GM18909 (cell line): ENCODE measurements at regions not wholly inside any gene's neighbourhood (a gene's known extent, or its start where the extent isn't known, plus 50 kb on each side); places are given as distances from the start of the nearest gene placed in this dataset.
A peak's percentile ranks its signal among the peaks of the same experiment; 100 is the strongest.
"Not testable (repeated sequence)": the region's sequence is repeated elsewhere in the genome, so short reads cannot be mapped to it uniquely, and the experiment has no call there.

ENCODE experiments used
- ATAC-seq: cut with Tn5 transposase; IDR thresholded peaks from one replicate; pipeline ENCODE4 v1.9.1; 2021; ENCODE audit warnings: mild to moderate bottlenecking; ENCODE audit not compliant: unreplicated experiment, poor library complexity

DNA sequence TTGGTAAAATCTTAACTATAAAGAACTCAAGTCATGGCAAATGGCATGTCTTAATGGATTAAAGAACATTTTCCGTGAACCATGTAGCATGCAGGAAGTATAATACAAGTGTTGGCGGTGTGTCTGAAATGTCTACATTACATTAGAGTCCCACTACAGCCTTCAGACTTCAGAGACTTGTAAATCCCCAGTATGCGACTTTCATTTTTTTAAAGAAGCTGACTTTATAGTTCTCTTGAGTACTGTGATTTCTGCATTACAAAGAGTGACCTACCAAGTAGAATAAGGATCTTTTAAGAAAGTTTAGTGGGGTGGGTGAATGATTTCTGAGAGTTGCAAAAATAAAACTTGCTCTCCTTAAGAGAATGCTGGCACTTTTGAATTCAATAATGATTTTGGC is 140.7 kb upstream of the FN1 start:
- ATAC-seq = no peak

DNA sequence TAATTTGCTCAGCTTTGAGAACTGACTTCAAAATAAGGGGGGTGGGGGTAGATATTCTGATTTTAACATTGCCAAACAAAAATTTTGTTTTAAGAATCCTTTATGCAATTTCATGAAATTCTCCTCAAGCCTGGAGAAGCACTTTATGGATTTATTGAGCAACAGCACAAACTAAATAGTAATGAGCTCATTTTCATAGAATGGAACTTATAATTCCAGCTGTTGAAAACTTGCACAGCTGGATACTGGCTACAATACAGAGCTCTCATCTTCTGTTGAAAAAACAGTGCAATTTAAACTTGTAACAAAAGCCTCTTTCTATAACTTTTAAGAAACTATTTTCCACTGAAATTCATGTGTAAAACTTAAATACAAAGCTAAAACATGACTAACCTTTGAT is 137.6 kb upstream of the FN1 start:
- ATAC-seq = no peak

DNA sequence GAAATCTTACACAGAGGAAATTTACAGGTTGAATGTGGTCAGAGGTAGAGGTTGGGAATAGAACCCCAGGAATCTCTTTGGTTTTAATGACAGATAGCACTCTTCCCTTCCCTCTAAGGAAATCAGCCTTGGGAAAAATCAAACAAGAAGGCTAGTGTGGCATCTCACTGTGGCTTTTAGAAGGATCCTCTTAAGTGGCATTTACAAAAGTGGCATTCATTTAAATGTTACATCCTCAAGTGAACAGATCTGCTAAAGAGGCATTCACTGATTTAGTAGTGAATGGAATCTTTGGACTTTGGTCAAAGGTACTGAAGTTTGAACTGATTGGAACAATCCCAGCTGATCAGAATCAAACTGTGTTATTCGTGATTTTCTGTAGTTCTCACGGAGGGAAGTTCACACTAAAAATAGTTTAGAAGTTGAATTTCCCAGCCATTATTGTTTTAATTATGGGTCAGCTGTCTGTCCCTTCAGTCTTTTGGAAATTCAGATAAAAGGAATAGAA is 136.5 kb upstream of the FN1 start:
- no peak for ATAC-seq

DNA sequence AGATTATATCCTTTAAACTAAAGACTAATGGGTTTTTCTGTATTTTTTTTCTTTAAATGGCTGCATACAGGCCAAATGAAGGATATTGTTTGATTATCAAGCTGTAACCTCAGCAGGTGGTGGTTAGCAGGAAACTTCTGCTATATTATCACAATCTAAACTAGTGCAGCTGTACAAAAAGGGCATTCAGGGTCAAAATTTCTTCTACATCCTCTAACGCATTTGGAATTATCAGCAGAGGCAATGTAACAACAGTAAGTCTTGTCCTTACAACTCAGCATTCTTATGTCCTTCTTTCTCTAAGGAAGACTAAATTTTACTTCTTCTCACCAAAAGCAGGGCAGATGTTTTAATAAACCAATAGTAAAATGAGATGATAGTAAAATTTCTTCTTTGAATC is 135.8 kb upstream of the FN1 start:
- no peak for ATAC-seq

DNA sequence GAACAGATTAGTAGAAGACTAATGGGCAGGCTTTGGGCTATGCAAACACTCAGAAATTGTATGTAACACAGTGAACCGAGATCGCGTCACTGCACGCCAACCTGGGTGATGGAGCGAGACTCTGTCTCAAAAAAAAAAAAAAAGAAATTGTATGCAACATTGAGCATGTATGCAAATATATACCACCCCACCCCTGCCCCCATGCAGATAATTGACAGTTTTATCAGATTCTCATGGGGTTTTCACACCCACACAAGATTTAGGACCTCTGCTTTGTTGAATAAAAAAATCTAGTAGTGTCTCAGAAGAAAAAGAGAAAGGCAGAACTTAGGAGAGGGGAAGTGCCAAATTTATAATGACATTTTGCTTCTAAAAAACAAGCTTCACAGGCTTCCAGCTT is 131.6 kb upstream of the FN1 start:
- peak; percentile 86 for ATAC-seq

DNA sequence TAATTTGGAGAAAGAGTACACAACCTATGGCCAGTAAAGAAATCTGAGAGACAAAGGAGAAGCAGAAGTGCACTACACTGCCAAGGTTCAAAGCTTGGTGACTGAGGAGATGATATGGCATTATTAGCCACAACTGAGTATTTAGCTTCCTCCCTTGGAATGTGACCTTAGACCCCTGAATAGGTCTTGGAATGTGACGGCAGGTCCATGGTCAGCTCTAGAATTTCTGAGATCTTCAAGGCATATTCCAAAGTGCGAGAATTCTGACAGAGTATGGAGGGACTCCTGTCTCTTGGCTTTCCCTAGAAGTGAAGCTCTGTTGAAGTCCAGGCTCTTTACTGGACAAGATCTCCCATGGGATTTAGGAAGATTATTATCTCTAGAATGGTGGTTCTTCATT is 130.0 kb upstream of the FN1 start:
- ATAC-seq = no peak

DNA sequence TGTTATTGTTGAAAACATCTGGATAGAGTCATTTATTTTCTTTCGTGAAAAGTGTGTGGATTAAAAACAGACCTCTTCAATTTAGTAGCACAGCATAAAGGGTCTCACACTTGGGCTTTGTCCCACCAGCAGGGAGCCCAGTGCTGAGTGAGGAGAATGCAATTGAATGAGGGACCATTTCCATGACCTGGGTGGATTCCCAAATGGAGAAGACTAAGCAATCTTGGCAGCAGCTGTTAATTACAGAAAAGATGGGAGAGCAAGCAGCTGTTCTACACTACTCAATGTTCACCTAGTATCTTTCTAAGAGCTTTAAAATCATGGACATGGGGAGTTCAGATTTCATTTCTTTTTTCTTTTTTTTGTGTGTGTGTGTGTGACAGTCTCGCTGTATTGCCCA is 121.8 kb upstream of the FN1 start:
- no peak for ATAC-seq

DNA sequence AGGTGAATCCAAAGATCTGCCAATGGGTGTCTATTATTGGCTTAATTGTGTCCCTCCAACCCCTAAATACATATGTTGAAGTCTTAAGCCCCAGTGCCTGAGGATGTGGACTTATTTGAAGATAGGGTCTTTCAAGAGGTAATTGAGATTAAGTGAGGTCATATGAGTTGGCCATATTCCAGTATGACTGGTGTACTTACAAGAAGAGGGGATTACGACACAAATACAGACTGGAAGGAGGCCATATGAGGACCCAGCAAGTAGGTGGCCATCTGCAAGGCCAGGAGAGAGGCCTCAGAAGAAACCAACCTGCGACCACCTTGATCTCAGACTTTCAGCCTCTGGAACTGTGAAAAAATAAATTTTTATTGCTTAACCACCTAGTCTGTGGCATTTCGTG is 121.1 kb upstream of the FN1 start:
- ATAC-seq = no peak

DNA sequence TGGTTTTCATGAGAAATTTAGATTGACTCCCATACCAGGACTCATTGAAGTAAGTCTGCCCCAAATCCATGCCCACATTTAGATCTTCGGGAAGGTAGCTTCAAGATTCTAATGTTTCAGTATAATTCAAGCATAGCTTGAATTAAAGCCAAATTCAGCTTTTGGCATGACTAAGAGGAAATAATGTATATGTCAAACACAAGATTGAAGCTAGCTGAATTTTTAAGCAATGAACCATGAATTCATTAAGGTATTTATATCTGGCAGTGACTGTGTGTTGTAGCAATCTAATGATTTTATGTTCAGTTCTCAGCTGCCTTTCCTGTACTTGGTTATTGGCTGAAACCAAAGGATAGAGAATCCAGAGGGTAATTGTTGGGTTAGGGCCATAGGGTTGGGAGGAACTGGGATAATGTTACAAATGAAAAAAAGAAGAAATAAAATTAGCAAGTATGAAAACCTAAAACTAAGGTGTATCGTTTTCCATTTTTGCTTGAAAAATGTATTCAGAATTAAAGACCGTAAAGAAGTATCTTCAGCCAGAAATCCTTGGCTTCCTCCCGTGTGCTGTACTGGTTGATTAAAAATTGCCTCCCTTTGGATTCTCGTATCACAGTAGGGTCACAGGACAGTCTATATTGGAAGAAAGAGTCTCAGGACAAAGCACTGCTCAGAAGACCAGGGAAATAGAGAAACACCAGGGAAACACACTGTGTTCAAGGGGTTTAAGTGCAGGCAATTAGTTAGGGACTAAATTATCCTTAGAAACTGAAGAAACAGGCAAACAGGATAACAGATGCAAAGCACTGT is 119.0 kb upstream of the FN1 start:
- no peak for ATAC-seq

DNA sequence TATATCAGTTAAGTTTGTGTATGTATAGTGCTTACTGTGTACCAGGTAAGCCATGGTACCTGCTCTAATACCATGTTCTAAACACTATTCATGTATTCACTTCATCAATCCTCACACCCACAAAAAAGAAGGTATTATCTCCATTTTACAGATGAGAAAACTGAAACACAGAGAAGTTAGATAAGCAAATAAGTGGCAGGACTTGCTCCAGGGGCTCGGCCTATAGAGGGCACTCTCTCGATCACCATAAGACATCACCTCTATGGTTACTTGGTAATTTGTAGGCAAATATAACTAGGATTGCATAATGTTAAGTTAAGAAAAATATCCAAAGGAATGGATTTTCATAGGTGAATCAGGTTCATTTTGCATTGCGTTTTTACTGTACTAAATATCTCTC is 118.1 kb upstream of the FN1 start:
- no peak for ATAC-seq

DNA sequence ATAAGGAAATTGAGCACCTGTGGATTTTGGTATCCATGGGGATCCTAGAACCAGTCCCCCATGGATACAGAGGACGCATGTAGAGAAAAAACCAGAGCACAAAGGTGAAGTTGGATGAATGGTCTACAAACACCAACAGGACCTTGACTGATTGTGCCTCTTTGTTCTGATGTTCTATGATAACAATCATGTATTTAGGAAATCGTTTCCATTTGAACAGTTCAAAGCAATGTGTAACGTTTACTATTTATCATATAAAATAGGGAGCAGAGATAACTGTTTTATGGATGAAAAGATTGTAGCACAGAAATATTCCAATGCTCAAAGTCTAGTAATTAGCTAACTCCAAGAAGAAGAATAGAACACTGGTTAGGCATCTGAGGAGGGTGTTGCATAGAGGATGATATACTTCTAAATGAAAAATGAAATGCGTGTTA is 116.3 kb upstream of the FN1 start:
- ATAC-seq = no peak

DNA sequence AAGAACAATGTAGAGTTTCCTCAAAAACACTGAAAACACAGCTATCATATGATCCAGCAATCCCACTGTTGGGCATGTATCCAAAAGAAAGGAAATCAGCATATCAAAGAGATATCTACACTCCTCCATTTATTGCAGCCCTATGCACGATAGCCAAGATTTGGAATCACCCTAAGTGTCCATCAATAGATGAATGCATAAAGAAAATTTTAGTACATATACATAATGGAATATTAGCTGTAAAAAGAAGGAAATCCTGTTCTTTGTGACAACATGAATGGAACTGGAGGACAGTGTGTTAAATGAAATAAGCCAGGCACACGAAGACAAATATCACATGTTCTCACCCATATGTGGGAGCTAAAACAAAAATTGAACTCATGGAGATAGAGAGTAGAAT is 114.5 kb upstream of the FN1 start:
- ATAC-seq = no peak

DNA sequence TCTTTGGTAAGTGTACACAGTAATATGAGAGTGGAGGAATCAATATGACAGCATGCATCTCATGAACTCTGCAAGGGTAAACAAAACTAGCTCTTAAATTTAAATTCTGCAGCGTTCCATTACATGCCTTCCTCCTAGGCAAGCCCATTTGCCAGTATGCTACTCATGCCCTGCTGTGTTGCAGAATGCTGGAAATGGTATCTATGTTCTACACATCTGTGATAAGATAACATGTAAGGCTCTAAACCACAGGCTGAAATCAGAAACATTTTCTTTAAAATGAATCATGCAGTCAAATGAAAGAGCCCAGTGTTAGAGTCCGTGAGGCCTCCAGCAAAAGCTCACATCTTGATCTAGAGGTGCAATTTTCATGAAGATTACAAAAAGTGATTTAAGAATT is 112.8 kb upstream of the FN1 start:
- no peak for ATAC-seq

DNA sequence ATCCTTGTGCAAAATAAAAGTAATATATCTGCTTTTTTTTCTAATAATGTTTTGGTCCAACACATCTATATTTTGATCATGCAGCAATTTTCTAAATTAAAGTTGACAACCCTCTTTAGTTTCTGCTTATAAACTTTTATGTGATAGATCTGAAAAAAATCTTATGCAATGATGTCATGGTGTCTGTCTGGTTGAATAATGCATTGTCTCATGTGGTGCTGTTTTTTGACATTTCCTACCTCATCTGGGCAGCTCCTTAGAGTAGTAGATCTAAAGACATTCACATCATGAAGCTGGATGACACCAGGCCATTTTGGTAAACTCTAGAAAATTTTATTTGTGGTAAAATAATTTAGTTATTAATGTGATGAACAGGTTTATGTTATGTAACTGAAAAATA is 106.8 kb upstream of the FN1 start:
- no peak for ATAC-seq

DNA sequence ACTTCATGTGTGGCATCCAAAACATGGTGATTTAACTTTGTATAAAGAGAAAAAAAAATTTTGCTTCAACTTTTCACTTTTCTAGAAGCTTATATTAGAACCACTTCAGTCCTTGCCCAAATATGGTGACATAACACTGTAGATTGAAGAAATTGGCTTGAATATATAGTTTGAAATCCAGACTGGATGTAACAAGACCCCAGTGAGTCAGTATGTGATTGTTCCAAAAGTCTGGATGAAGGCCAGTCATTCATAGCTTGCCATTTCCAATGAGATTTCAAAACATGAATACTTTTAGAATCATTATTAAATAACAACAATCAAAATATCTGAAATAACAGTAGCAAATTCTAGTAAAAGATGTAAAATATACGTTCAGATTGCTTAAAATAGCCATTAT is 104.8 kb upstream of the FN1 start:
- ATAC-seq = no peak

DNA sequence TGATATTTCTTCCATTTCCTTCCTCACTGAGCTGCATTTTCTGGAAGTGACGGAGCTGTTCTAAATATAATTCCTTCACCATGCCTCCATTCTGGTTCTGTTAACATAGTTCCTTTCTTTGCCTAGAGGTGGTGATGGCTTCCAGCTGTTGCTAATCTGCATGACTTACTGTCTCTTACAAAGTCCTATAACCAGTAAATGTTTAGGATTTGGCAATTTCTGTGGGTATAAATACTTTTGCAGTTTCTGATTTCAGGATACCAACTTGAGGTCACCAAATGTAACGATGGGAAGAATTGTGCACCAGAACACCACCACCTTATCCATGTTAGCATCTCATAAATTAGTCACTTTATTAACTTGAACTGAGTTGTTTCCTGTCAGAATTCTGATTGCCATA is 101.7 kb upstream of the FN1 start:
- no peak for ATAC-seq

DNA sequence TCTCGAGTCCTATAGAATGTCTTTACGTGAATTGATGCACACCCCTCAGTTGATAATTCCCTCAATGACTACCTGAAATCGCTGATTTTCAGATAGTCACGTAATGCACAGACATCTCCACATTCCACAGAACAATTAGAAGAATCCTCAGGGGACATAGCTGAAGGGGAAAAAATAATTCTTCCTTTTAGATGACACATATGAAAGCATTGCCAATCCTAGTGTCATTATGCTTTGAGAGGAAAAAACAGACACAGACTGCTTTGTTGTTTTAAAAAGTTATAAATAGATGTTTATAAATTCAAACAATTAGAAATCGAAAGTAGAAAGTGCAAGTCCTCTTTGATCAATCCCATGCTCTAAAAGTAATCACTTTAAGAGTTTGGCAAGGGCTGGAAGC is 100.6 kb upstream of the FN1 start:
- no peak for ATAC-seq

DNA sequence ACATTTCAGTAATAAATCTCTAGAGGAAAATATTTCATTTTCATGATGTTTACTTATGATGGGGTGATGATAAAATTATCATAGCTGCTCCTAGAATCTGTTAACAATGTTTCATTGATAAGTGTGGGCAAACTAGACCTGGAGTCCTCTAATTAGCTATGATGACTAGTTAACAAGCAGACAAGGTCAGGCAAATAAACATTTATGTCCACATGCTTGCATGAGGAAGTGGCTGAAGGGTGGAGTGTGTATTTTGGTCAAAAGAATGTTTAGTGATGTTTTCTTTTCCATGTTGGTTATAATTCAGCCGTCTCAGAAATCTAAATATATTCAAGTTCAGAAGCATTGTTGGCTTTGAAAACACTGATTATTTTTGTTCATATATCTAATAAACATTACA is 99.9 kb upstream of the FN1 start:
- no peak for ATAC-seq

DNA sequence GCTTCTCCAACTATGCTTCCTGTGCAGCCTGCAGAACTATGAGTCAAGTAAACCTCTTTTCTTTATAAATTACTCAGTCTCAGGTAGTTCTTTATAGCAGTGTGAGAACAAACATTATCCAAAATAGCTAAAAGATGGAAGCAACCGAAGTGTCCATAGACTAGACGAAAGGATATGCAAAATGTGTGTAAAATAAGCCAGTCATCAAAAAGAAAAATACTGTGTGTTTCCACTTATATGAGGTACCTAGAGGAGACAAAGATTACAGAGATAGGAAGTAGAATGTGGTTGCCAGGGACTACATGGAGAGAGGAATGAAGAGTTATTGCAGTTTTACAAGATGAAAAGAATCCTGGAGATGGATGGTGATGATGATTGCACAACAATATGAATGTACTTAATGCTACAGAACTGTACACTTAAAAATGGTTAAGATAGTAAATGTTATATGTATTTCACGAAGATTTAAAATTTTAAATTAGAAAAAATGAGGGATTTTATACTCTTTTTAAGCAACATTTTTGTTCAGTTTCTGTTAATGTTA is 99.3 kb upstream of the FN1 start:
- ATAC-seq = no peak

DNA sequence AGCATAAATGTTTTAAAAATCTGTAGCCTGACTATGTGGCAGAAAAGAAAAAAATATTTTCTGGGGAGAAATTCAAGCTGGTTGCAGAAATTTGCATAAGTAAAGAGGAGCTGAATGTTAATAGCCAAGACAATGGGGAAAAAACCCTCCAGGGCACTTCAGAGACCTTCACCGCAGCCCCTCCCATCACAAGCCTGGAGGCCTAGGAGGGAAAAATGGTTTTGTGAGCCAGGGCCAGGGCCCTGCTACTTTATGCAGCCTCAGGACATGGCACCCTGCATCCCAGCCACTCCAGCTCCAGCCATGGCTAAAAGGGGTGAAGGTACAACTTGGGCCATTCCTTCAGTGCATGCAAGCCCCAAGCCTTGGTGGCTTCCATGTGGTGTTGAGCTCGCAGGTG is 97.8 kb upstream of the FN1 start:
- not testable (repeated sequence) for ATAC-seq

DNA sequence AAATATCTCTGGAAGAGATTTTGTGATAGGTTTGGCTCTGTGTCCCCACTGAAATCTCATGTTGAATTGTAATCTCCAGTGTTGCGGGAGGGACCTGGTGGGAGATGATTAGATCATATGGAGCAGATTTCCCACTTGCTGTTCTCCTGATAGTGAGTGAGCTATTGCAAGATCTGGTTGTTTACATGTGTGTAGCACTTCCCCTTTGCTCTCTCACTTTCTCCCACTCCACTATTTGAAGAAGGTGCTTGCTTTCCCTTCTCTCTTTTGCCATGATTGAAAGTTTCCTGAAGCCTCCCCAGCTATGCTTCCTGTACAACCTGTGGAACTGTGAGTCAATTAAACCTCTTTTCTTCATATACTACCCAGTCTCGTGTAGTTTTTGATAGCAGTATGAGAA is 97.0 kb upstream of the FN1 start:
- ATAC-seq = no peak

DNA sequence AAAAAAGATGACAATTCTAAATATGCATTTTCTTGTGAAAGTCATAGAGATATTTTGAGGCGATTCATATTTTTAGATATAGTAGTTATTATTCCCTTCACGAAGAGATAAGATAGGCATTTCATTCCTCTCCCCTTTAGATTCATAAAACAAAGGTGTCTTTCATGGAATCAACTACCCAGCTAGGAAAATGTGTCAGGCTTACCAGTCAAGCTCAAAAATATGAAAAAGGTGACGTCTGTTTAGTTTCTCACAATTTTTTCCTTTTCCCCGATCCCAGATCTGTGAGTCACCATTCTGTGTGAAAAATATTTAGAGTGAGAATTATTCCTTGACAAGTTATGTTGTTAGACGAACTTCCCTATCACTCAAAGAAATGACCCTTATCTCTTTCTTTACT is 95.4 kb upstream of the FN1 start:
- ATAC-seq = no peak
